ACC112 (cell line): ENCODE measurements at regions not wholly inside any gene's neighbourhood (a gene's known extent, or its start where the extent isn't known, plus 50 kb on each side); places are given as distances from the start of the nearest gene placed in this dataset.

Experiments
- H2AFZ ChIP-seq: fragments of 200-600 bp; sonication (generic); one replicate; pipeline ENCODE4 v1.6.0; 2017; ENCODE audit warnings: antibody characterized with exemption, low read length; ENCODE audit not compliant: unreplicated experiment
- H3K27ac ChIP-seq: fragments of 200-600 bp; sonication (generic); 2 replicates; pipeline ENCODE4 v1.5.1; 2014; ENCODE audit warnings: low read depth, mild to moderate bottlenecking, antibody characterized with exemption, low read length, moderate library complexity
- H3K27me3 ChIP-seq: fragments of 200-600 bp; sonication (generic); 2 replicates; pipeline ENCODE4 v1.6.1; 2014; ENCODE audit warnings: mild to moderate bottlenecking, antibody characterized with exemption, low read length, moderate library complexity, mixed read lengths; ENCODE audit not compliant: insufficient read depth
- H3K36me3 ChIP-seq: fragments of 200-600 bp; sonication (generic); 2 replicates; pipeline ENCODE4 v1.6.1; 2016; ENCODE audit warnings: mild to moderate bottlenecking, antibody characterized with exemption, low read length, moderate library complexity, mixed read lengths; ENCODE audit not compliant: insufficient read depth
- H3K4me1 ChIP-seq: fragments of 200-600 bp; sonication (generic); one replicate; pipeline ENCODE4 v1.6.1; 2016; ENCODE audit warnings: low read length, mixed read lengths; ENCODE audit not compliant: insufficient read depth, unreplicated experiment, control insufficient read depth
- H3K4me3 ChIP-seq: fragments of 200-600 bp; sonication (generic); 2 replicates; pipeline ENCODE4 v1.5.1; 2014; ENCODE audit warnings: mild to moderate bottlenecking, low read depth, low read length
- H3K79me2 ChIP-seq: fragments of 200-600 bp; sonication (generic); one replicate; pipeline ENCODE4 v1.6.0; 2016; ENCODE audit warnings: low read length; ENCODE audit not compliant: control insufficient read depth, unreplicated experiment, insufficient read depth

DNA sequence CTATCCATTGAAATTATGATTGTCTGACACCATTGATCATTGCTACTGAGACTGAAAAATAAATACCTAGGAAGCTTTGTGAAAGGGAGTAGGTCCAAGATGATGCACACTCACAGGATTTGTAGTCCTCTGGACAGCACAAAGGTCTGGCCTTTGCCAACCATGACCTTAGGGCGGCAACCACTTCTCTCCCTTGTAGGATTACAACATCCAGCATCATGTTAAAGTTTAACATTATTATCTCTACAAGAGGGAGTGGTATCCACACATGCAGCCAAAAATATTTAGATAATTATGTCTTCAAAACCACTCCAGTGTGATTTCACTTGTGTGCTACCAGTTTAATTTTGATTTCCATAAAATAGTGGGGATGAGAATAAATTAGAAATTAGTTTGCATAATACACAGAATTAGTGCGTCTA is 51.1 kb upstream of the NHSL1 start:
- Histone ChIP-seq H3K27ac (no peak overlapping the region), H3K4me3 (no peak overlapping the region), H3K27me3 (no peaks in the 10 kb centered on the region), H3K4me1 (peaks cover 28% of the 10 kb centered on the region), H3K36me3 (no peaks in the 10 kb centered on the region), H2AFZ (no peak overlapping the region), H3K79me2 (peaks cover 18% of the 10 kb centered on the region)

DNA sequence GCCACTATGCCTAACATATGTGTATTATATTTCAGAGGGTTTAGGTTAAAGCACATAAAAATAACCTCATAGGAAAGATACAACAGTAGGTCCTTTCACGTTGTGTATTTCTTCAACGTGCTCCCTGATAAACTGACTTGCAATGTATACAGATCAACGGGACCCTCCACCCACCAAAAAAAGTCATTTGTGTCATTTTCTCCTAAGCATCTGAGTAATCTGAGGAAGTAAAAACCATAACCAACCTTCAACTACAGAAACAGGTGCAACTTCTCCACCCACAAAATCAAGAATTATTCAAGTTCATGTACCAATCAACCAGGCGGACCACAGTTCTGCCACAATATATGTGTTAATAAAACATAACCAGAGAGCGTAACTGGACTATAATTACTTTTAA is 54.9 kb upstream of the NHSL1 start:
- H3K27ac ChIP-seq: no peak overlapping the region
- no peak overlapping the region for H3K4me3 ChIP-seq
- peaks cover 12% of the 10 kb centered on the region for H3K79me2 ChIP-seq
- H3K36me3 ChIP-seq: no peaks in the 10 kb centered on the region
- H3K4me1 ChIP-seq: peaks cover 21% of the 10 kb centered on the region
- no peaks in the 10 kb centered on the region for H3K27me3 ChIP-seq
- H2AFZ ChIP-seq: no peak overlapping the region

DNA sequence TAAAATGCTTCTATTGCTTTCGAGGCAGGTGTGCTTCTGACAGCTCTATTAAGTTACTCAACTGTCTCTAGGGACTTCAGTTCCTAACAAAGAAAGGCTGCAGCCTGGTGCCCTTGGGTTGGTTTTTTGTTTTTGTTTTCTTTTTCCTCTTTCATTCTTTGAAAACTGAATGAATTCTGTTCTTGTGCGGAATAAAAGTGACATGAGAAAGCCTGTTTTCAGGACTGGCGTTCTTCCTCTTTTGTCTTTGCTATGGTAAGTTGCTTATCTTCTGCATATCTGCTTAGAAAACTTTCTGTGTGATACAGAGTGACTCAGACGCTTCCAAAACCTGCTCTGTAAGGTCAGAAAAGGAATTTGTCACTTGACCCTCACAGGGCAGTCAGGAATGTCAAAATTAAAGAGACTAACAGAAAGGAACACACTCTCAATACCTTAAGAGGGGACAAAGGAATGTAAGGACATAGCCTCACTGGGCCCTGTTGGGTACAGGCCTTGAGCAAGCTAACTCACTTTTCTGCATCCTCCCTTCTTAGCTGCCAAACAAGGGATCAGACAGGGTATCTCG is 56.2 kb upstream of the NHSL1 start:
- H3K79me2 ChIP-seq: peaks cover 12% of the 10 kb centered on the region
- no peak overlapping the region for H3K4me3 ChIP-seq
- no peak overlapping the region for H2AFZ ChIP-seq
- no peak overlapping the region for H3K27ac ChIP-seq
- H3K36me3 ChIP-seq: no peaks in the 10 kb centered on the region
- peaks cover 18% of the 10 kb centered on the region for H3K4me1 ChIP-seq
- H3K27me3 ChIP-seq: no peaks in the 10 kb centered on the region

GRCh38 chr6:138557147-138557546 is 57.9 kb upstream of the NHSL1 start:
- no peak overlapping the region for H3K27ac ChIP-seq
- H3K79me2 ChIP-seq: peaks cover 12% of the 10 kb centered on the region
- H3K27me3 ChIP-seq: no peaks in the 10 kb centered on the region
- H3K4me3 ChIP-seq: no peak overlapping the region
- H3K36me3 ChIP-seq: no peaks in the 10 kb centered on the region
- H3K4me1 ChIP-seq: peaks cover 15% of the 10 kb centered on the region
- no peak overlapping the region for H2AFZ ChIP-seq

DNA sequence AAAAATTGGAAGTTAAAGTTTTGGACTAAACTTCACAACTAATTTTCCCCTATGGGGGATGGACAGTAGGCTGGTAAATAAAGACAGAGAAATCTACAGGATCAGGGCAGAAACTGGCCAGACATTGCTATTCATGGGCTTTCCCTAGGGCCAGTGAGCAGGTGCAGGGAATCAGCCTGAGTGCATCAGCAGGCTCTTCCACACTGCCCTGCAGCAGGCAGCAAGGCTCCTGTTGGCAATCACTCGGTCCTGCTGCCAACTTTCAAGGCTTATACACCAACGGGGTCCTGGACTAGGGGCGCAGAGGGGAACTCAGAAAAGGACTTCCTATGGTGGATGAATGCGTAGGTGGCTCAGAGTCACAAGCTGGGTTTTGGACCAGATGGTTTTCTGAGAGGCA is 59.8 kb upstream of the NHSL1 start:
- H3K79me2 ChIP-seq: peaks cover 4% of the 10 kb centered on the region

DNA sequence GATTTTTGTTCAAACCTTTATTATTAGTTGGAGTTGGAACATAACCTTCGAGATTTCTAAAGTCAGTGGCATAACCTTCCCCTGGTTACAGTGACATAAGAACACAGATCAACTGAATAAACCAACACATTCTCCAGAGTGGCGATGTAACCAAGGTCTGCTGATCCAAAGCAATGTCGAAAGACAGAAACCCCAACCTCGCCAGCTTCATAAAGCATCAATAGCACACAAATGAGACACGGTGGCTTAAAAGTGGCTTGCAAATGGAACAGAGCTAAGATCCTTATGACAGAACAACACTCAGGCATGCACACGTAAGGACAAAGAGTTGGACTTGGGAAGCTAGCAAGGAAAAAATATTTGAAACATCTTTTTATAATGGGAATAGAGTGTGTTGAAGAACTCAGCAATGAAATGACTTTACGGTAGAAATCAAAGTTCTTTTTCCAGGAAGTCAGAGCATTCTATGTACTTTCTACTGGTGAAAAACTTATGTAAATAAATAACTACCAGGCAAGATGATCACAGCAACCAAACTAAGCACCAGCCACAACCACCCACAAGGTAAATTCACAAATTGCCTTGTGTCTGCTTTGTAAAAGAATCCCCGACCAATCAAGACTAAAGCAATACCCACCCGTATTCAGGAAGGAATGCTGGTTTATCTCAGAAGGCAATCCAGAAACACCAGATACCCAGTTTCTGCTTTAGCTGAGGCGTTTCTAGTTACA is 61.0 kb upstream of the NHSL1 start:
- Histone ChIP-seq H3K36me3 (no peaks in the 10 kb centered on the region), H3K4me3 (no peak overlapping the region), H3K79me2 (peaks cover 3% of the 10 kb centered on the region), H2AFZ (no peak overlapping the region), H3K4me1 (peaks cover 7% of the 10 kb centered on the region), H3K27me3 (no peaks in the 10 kb centered on the region), H3K27ac (no peak overlapping the region)

More for the DNA sequence above, 59.8 kb upstream of the NHSL1 start:
- Histone ChIP-seq H3K27me3 (no peaks in the 10 kb centered on the region), H3K27ac (no peak overlapping the region), H3K36me3 (no peaks in the 10 kb centered on the region), H2AFZ (no peak overlapping the region), H3K4me1 (peaks cover 15% of the 10 kb centered on the region), H3K4me3 (no peak overlapping the region)

- no peak overlapping the region for H3K4me3 ChIP-seq
- no peak overlapping the region for H3K27ac ChIP-seq
- no peak overlapping the region for H2AFZ ChIP-seq
- no peaks in the 10 kb centered on the region for H3K36me3 ChIP-seq
- H3K79me2 ChIP-seq: peaks cover under 1% of the 10 kb centered on the region
- H3K4me1 ChIP-seq: no peaks in the 10 kb centered on the region
- no peaks in the 10 kb centered on the region for H3K27me3 ChIP-seq
Observed at GRCh38 chr6:138562691-138563090, 63.4 kb upstream of the NHSL1 start.

DNA sequence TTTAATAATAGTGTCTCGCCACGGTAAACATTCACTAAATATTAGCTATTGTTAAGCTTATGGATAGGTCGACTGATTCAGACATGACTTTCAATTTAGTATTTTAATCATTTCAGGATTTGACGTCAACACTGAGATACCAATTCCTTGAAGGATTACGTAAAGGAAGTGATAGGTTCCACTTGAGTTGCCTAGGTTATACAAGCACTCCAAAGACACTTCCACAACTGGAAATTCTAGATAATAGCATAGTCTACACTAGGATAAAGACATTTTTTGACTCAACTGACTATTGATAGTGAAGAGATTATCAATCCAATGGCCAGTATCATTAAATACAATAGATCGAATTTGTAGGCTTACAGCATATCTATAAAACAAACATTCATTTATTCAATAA is 63.9 kb upstream of the NHSL1 start:
- H3K4me3 ChIP-seq: no peak overlapping the region
- no peak overlapping the region for H2AFZ ChIP-seq
- H3K4me1 ChIP-seq: no peaks in the 10 kb centered on the region
- no peak overlapping the region for H3K27ac ChIP-seq
- peaks cover 4% of the 10 kb centered on the region for H3K79me2 ChIP-seq
- H3K27me3 ChIP-seq: no peaks in the 10 kb centered on the region
- no peaks in the 10 kb centered on the region for H3K36me3 ChIP-seq

- H3K4me1 ChIP-seq: no peaks in the 10 kb centered on the region
- no peak overlapping the region for H3K4me3 ChIP-seq
- no peaks in the 10 kb centered on the region for H3K27me3 ChIP-seq
- no peak overlapping the region for H2AFZ ChIP-seq
- no peak overlapping the region for H3K27ac ChIP-seq
- H3K79me2 ChIP-seq: peaks cover 4% of the 10 kb centered on the region
- no peaks in the 10 kb centered on the region for H3K36me3 ChIP-seq
Observed at GRCh38 chr6:138563650-138564049, 64.4 kb upstream of the NHSL1 start.

DNA sequence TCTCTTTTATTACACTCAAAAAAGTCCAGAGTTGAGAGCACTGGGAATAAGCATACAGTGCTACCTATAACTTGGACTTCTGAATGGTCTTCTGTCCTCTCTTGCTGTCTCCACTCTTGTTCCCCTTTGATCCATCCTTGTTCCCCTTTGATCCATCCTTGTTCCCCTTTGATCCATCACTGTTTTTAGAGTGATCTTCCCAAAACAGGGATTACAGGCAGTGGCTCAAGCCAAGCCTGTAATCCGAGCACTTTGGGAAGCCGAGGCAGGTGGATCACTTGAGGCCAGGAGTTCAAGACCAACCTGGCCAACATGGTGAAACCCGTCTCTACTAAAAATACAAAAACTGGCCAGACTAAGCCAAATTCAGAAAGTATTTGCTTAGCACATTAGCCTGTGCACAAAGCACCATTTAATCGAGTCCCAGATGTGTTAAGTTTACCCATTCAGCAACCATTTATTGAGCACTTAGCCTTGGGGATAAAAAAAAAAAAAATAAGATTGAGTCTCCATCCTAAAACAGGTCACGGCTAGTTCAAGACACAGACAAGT is 65.0 kb upstream of the NHSL1 start:
- H3K27me3 ChIP-seq: no peaks in the 10 kb centered on the region
- no peak overlapping the region for H2AFZ ChIP-seq
- peaks cover 4% of the 10 kb centered on the region for H3K79me2 ChIP-seq
- no peak overlapping the region for H3K27ac ChIP-seq
- H3K4me3 ChIP-seq: no peak overlapping the region
- H3K36me3 ChIP-seq: no peaks in the 10 kb centered on the region
- no peaks in the 10 kb centered on the region for H3K4me1 ChIP-seq

DNA sequence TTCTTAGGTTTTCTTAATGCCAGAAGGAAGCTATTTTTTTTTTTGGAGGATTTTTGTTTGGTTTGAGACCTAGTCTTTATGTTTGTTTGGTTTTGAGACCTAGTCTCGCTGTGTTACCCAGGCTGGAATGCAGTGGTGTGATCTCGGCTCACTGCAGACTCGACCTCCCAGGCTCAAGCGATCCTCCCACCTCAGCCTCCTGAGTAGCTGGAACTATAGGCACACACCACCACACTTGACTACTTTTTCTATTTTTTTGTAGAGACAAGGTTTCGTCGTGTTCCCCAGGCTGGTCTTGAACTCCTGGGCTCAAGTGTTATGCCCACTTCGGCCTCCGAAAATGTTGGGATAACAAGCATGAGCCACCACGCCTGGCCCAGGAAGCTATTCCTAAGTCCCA is 67.8 kb upstream of the NHSL1 start:
- H3K4me3 ChIP-seq: no peak overlapping the region

More for the DNA sequence above, 67.8 kb upstream of the NHSL1 start:
- no peaks in the 10 kb centered on the region for H3K27me3 ChIP-seq
- H3K79me2 ChIP-seq: peaks cover 10% of the 10 kb centered on the region
- H2AFZ ChIP-seq: no peak overlapping the region
- H3K27ac ChIP-seq: no peak overlapping the region
- H3K4me1 ChIP-seq: peaks cover 10% of the 10 kb centered on the region
- no peaks in the 10 kb centered on the region for H3K36me3 ChIP-seq
